Thoracic aorta (tissue), 2 donors: ENCODE measurements at regions not wholly inside any gene's neighbourhood (a gene's known extent, or its start where the extent isn't known, plus 50 kb on each side); places are given as distances from the start of the nearest gene placed in this dataset.

Experiments used
- ATAC-seq: fragments of 150-250 bp; one replicate; pipeline ENCODE4 v1.8.0; 2017; ENCODE audit warnings: low read depth; ENCODE audit not compliant: insufficient number of reproducible peaks, low FRiP score
- DNase-seq: peaks from one replicate; pipeline ENCODE4 v3.0.0-alpha.2; 2020; ENCODE audit warnings: low spot score
- H3K27ac ChIP-seq, 2 donors: fragments of 200-600 bp; sonication (generic); 1 replicate in 1 of 2; 2 replicates in 1 of 2; pipeline ENCODE4 v1.5.1; 2016; ENCODE audit warnings: mild to moderate bottlenecking in 2 of 2, moderate library complexity in 2 of 2
- H3K27me3 ChIP-seq: fragments of 200-600 bp; sonication (generic); replicated peaks from 2 replicates; pipeline ENCODE4 v1.6.0; 2016; ENCODE audit warnings: mild to moderate bottlenecking; ENCODE audit not compliant: insufficient read depth
- H3K36me3 ChIP-seq: fragments of 200-600 bp; sonication (generic); one replicate; pipeline ENCODE4 v1.5.1; 2016
- H3K4me1 ChIP-seq, 2 donors: fragments of 200-600 bp; sonication (generic); 1 replicate in 1 of 2; 2 replicates in 1 of 2; pipeline versions ENCODE4 v1.5.1 to v1.6.0; 2016; ENCODE audit warnings: low read depth in 2 of 2, mild to moderate bottlenecking in 1 of 2; ENCODE audit not compliant: control insufficient read depth in 1 of 2
- H3K4me3 ChIP-seq: fragments of 200-600 bp; sonication (generic); 2 replicates; pipeline ENCODE4 v1.5.1; 2016; ENCODE audit warnings: mild to moderate bottlenecking
- H3K9me3 ChIP-seq: fragments of 200-600 bp; sonication (generic); 2 replicates; pipeline ENCODE4 v1.5.1; 2016
- CTCF ChIP-seq: fragments of 200-600 bp; sonication (generic); IDR thresholded peaks from one replicate; pipeline ENCODE4 v1.5.1; 2019; ENCODE audit warnings: antibody characterized with exemption

GRCh38 chr2:43090317-43090716, 136.1 kb downstream of the ZFP36L2 start:
- Histone ChIP-seq H3K27ac (no peak overlapping the region), H3K4me1 (peaks cover 20 to 34% of the 10 kb centered on the region in 2 donors), H3K4me3 (no peak overlapping the region), H3K36me3 (no peaks in the 10 kb centered on the region), H3K9me3 (no peaks in the 10 kb centered on the region), H3K27me3 (no peaks in the 10 kb centered on the region)
- ATAC-seq (no peak), DNase-seq (no peak)
- no peak for TF ChIP-seq CTCF

- no peak for TF ChIP-seq CTCF
- DNase-seq (no peak), ATAC-seq (no peak)
- Histone ChIP-seq H3K36me3 (no peaks in the 10 kb centered on the region), H3K27ac (peak overlapping the region; percentile 98 to 99), H3K9me3 (no peaks in the 10 kb centered on the region), H3K4me1 (peaks cover 39 to 54% of the 10 kb centered on the region in 2 donors), H3K27me3 (no peaks in the 10 kb centered on the region), H3K4me3 (no peak overlapping the region)
Observed at GRCh38 chr2:43088143-43089073, 138.0 kb downstream of the ZFP36L2 start.

GRCh38 chr2:43087413-43087812, 139.0 kb downstream of the ZFP36L2 start:
- Histone ChIP-seq H3K27ac (peak overlapping the region; percentile 98 to 99), H3K36me3 (no peaks in the 10 kb centered on the region), H3K4me3 (no peak overlapping the region), H3K27me3 (no peaks in the 10 kb centered on the region), H3K9me3 (no peaks in the 10 kb centered on the region), H3K4me1 (peaks cover 49 to 63% of the 10 kb centered on the region in 2 donors)
- TF ChIP-seq CTCF: no peak
- DNase-seq (no peak), ATAC-seq (no peak)

GRCh38 chr2:43086451-43087221, 139.8 kb downstream of the ZFP36L2 start:
- peak; percentile 74 for DNase-seq
- peak overlapping the region; percentile 15 for H3K4me3 ChIP-seq
- peaks cover 52 to 71% of the 10 kb centered on the region in 2 donors for H3K4me1 ChIP-seq
- no peak for TF ChIP-seq CTCF
- peak; percentile 93 for ATAC-seq
- no peaks in the 10 kb centered on the region for H3K36me3 ChIP-seq
- no peaks in the 10 kb centered on the region for H3K9me3 ChIP-seq
- H3K27ac ChIP-seq: peak overlapping the region; percentile 98 to 99
- no peaks in the 10 kb centered on the region for H3K27me3 ChIP-seq

- no peak for TF ChIP-seq CTCF
- Histone ChIP-seq H3K27me3 (no peaks in the 10 kb centered on the region), H3K27ac (peak overlapping the region; percentile 98 to 99), H3K9me3 (no peaks in the 10 kb centered on the region), H3K36me3 (no peaks in the 10 kb centered on the region), H3K4me1 (peaks cover 52 to 75% of the 10 kb centered on the region in 2 donors), H3K4me3 (no peak overlapping the region)
- DNase-seq (no peak), ATAC-seq (no peak)
Observed at GRCh38 chr2:43085929-43086328, 140.5 kb downstream of the ZFP36L2 start.
